Stimulated activated CD4-positive, alpha-beta T cell treated with anti-CD3 and anti-CD28 coated beads, Interleukin-1b, Interleukin-23, amount 100 ng/mL, for 48 hours (primary cell): ENCODE measurements at regions not wholly inside any gene's neighbourhood (a gene's known extent, or its start where the extent isn't known, plus 50 kb on each side); places are given as distances from the start of the nearest gene placed in this dataset.

Source experiments
- DNase-seq: peaks from one replicate; pipeline ENCODE4 v3.0.0-alpha.2; 2020

- DNase-seq, result no peak
These were observed 178.9 kb upstream of the VRK2 start for GRCh38 chr2:57867730-57868129.

- DNase-seq, result no peak
These were observed 177.9 kb upstream of the VRK2 start for GRCh38 chr2:57868619-57869139.

GRCh38 chr2:57869758-57870344 is 176.8 kb upstream of the VRK2 start:
- no peak for DNase-seq

DNA sequence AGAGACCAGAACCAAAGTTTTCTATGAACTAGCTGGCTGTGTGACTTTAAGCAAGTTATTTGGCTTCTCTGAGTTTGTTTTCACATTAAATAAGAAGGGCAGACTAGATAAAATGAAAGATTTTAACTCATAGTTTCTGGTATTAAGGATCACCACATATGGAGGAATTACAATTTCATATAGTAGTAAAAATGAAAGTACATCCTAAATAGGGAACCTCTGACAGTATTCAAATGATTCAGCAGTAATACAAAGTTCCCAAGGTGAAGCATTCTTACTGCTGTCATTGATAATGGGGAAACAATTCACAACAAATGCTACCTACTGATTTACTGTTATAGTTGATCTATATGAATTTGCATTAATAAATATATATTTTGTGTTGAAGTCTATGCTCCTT is 170.3 kb upstream of the VRK2 start:
- DNase-seq, result no peak

- DNase-seq, result no peak
These were observed 168.8 kb upstream of the VRK2 start for GRCh38 chr2:57877811-57878170.

- DNase-seq, result no peak
These were observed 168.3 kb upstream of the VRK2 start for GRCh38 chr2:57878171-57878865.

DNA sequence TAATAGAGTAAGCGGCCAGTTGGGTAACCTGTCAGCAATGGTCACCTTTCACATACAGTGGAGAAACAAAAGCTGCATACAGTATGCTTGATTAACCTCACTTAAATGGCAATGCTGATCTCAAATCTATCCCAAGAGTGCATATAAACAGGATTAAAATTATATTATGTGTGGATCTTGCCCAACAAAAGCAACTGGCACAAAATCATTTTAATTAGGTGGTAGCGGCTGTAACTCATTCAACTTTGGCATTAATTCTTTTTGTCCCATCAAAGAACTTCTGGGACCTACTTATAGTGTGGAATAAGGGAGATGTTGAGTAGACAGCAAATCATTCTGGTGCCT is 167.8 kb upstream of the VRK2 start:
- DNase-seq, result no peak

GRCh38 chr2:57880446-57880845 is 166.2 kb upstream of the VRK2 start:
- DNase-seq, result no peak

DNA sequence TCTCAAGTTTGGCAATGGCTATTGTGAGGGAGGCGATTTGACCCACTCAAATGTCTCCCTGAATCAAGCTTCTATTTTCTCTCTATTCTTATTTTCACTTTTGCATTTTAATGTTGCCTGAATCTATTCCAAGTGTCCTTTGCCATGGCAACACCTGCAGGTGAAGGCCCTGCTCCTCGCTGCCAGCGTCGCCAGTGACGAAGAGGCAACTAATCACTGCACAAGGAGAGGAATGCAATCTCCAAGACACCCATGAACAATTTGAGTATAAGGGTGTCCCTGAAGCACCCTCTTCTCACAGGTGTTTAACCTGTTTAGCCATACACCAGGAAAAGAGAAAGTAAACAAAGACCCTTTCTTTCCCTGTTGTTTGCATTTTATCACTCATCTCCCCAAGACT is 165.6 kb upstream of the VRK2 start:
- DNase-seq, result no peak

DNA sequence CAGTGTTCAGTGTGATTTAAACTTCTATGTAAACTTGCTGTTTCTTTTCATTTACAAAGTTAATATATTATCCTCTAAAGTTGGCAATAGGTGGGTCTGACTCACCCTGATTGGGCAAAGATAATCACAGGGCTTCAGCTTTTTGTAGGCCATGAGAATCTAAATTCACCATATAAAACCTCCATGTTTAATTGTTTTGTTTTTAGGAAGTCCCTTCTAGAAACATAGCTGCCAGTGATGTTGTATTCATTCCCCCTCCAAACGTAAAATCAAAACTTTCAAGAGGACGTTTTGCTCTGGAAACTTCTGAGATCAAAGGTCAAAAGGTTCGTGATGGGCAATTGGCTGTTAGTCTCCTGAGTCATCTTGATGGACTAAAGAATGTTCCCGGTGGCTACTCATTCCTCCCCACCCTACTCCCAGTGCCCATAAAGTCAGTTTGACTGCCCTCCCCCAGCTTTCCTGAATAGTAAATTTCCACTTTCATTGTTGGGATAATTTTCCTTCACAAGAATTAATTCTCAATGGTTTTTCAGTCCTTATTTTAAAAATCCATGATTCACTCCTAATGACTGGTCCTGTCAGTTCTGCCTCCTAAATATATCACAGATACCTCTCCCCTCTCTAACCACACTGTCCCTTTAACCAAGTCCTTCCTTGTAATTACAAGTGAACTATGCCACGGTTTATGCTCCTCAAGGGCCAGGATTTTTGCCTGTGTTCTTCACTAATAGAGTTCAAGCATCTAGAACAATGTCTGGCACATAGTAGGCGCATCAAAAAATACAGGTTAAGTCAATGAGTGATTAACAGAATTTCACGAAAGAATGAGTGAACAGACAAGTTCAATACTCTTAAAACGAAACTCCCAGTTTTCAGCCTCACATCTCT is 164.4 kb upstream of the VRK2 start:
- DNase-seq, result no peak

GRCh38 chr2:57882895-57883515 is 163.6 kb upstream of the VRK2 start:
- no peak for DNase-seq

GRCh38 chr2:57884281-57884680 is 162.3 kb upstream of the VRK2 start:
- DNase-seq, result no peak

- no peak for DNase-seq
These were observed 160.9 kb upstream of the VRK2 start for GRCh38 chr2:57885742-57886141.

GRCh38 chr2:57886161-57886786 is 160.3 kb upstream of the VRK2 start:
- DNase-seq, result no peak

DNA sequence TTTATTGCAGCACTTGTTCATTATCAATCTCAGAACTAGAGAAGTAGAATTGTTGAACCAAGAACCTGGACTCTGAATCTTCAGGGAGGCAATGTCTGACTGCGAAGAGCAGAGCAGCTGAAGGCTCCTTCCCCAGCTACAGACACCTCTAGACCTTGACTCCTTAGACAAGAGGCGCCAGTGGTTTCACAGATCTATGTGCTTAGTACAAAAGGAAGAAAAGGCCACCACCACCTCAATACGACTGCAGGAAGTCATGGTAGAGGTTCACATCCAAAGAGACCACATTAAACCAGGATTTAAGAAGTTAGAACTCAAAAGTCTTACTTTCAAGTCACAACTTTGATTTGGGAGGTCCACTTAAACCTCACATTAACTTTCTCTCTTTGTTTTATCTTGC is 158.1 kb upstream of the VRK2 start:
- no peak for DNase-seq

- DNase-seq, result no peak
These were observed 156.1 kb upstream of the VRK2 start for GRCh38 chr2:57890464-57890863.

DNA sequence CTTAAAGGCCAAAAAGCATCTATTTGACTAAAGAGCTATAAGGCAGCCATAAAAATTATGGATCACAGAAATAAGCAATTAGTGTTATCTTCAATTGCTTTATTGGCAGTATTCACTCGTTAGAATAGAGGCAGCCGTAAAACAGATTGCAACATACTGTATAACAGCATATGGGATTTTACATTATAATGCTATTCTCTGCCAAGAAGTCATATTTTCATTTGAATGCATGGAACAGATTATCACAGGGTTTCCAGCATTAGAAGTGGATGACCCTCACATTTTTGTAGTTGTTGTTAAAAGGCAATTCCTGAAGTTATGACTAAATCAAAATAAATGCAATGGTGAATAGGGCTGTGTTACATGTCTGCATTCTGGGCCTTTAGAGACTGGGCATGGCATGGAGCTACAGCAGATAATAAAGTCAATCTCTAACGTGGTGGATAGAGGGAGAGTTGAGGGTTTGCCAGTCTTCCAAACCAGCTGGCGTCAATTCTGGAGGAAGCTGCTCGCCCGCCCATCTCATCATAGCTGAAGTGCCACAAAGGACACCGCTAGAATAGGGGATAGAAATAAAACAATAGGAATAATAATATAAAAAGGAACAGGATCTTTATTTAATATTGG is 155.4 kb upstream of the VRK2 start:
- DNase-seq, result no peak

GRCh38 chr2:57892920-57893319 is 153.7 kb upstream of the VRK2 start:
- DNase-seq, result no peak

DNA sequence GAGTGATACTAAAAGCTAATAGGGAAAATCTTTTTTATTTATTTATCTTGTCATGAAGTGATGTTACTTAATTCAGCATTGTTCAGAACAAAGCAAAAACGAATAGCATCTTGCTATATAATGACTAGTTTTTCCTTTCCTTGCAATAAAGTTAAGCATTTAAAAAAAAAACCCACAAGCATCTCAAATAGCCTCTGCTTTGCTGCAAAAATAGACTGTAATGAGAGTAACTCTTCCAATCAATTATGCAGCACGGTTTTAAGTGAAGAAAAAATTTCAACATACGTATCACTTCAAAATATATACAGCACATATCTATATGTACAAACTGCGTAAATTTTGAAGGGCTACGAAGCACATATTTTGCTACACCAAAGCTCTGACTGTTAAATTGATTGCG is 153.3 kb upstream of the VRK2 start:
- DNase-seq, result no peak

DNA sequence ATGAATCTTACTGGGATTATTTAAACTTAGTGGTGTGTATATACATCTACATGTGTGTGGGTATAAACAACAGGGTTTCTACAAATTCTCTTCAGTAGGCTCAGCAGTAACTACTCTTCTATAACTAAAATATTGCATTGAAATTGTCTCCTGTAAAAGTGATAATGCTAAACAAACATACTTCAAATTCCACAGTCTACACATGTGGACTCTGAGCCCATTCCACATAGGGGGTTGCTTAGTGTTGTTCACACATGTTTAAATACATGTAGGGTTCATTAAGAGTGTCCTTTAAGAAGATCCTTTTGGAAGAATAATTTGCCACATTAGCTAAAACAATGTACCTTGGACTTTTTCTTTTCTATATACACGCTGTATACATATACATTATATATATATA is 152.8 kb upstream of the VRK2 start:
- DNase-seq, result no peak

DNA sequence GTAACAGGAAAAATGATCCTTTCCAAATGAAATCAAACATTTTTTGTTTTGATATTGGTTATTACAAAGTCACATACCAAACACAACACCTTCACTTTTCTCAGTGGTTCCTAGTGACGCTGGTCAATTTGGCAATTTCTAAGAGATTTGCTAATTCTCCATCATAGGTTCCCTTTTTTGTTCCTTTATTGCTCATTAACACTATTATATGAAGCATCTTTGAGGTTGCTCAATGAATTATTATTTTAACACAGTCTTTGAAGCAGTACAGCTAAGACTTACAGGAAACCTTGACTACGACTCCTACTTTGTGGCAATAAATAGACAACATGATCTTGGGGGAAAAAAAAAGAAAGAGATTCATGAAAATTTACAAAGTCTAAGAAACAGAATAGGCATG is 152.2 kb upstream of the VRK2 start:
- DNase-seq, result no peak

DNA sequence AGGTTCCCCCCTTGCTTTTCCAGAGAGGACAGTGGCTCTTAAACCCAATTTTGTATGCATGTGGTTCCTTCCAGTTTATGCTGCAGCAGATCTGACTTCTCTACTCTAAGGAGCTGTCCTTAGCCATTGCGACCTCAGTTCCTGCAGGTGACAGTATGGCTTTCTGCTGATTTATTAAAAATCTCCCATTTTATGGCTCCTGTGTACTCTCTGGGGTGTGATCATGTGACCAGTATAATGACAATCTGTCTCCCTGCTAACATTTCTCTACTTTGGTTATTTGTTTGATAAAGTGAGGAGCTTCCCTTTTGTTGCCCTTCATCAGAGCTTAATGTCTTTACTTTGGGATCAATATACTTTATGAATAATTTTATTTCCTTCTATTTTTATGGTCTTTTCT is 148.7 kb upstream of the VRK2 start:
- DNase-seq, result no peak

DNA sequence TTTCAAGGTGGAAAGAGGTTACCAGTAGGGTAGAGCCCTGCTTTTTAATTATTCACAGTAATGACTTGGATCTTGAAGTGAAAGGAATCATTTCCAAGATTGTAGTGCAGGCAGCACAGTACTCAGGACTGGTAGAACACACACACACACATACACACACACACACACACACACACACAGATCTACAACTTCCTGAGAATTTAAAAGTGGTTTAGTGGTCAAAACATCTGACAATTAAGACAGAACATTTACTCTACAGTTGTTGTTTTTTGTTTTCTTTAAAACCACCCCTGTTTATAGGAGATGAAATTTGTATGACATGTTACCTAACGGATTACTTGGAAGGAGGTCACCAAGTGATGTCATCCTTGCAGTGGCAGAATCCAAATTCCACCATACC is 146.7 kb upstream of the VRK2 start:
- no peak for DNase-seq
